Central memory CD4-positive, alpha-beta T cell (primary cell): ENCODE measurements at regions not wholly inside any gene's neighbourhood (a gene's known extent, or its start where the extent isn't known, plus 50 kb on each side); places are given as distances from the start of the nearest gene placed in this dataset.

Source experiments
- DNase-seq: peaks from one replicate; pipeline ENCODE4 v3.0.0; 2022

DNA sequence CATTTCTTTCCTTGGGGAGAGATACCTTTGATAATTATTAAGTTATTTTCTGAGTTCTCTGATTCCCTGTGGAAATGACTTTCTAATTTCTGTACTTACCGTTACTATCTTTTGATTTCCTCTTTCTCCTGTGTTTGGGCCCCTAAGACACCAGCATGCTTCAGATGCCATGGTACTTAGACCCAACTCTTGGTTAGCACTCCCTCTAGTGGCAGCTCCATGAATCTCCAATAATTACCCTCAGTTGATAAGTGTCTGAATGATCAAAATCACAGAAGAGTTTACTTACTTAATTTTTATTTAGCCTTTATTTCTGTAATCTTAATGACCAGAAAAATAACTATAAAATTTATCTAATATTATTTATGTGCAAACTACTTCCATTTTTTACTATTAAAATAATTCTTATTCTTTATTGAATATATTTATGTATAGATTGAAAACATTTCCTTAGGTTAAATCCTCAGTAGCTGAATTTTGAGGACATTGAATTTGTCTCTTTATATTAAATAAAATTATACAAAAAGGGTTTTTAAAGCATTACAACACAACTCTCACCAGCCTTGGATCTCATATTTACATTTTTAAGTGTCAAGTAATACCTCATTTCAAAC lies 300.4 kb downstream of the KCNS3 start:
- DNase-seq = peak; percentile 3

GRCh38 chr2:18176679-18177215 lies 298.3 kb downstream of the KCNS3 start:
- DNase-seq = no peak

GRCh38 chr2:18172607-18173006 lies 294.1 kb downstream of the KCNS3 start:
- DNase-seq = no peak

- DNase-seq = no peak
Measured at GRCh38 chr2:18171191-18172139, 293.0 kb downstream of the KCNS3 start.

DNA sequence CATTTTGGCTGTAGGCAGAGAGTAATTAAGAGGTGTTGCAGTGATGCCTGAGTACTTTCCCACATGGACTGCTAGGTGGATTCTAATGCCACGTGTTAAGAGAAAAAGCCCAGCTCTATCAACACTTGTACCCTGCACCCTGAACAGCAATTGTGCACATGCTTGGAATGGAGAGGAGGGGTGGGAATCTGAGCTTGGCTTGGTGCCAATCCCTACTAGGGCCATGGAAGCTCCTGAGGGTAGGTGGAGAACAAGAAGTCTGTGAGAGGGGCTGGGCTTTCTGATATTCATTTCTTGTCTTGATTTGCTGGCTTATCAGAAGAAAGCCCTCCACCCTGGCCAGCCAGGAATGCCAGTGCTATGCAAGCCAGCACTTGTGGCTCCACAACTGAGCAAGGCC lies 292.2 kb downstream of the KCNS3 start:
- DNase-seq = no peak

- no peak for DNase-seq
Measured at GRCh38 chr2:18169893-18170175, 291.4 kb downstream of the KCNS3 start.

GRCh38 chr2:18169121-18169892 lies 290.8 kb downstream of the KCNS3 start:
- no peak for DNase-seq

DNA sequence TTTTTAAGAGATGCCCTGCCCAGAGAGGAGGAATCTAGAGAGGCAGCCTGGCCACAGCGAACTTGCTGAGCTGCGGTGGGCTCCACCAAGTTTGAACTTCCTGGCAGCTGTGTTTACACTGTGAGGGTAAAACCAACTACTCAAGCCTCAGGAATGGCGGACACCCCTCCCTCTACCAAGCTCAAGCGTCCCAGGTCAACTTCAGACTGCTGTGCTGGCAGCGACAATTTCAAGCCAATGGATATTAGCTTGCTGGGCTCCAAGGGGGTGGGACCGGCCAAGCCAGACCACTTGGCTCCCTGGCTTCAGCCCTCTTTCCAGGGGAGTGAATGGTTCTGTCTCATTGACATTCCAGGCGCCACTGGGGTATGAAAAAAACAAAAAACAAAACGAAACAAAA lies 289.4 kb downstream of the KCNS3 start:
- DNase-seq = no peak

GRCh38 chr2:18161681-18162080 lies 283.2 kb downstream of the KCNS3 start:
- no peak for DNase-seq

DNA sequence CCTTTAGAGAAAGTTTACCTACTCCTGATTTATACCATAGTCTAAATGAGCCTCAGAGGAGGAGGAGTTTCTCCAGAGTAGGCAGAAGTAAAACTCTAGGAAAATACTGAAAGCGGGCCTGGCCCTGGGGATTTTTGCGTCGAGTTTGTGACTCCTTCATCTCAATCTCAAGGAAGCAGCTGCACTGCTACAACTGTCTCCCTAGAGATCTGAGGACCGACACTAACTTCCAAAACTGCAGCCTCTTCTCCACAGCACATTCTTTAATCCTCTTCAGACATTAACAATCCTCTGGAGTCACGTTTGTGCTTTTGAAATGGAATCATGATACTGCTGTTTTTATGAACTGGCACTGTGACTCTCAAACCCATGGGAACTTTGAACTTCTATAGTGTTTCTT lies 281.4 kb downstream of the KCNS3 start:
- no peak for DNase-seq

- DNase-seq = no peak
Measured at GRCh38 chr2:18156421-18156820, 278.0 kb downstream of the KCNS3 start.

DNA sequence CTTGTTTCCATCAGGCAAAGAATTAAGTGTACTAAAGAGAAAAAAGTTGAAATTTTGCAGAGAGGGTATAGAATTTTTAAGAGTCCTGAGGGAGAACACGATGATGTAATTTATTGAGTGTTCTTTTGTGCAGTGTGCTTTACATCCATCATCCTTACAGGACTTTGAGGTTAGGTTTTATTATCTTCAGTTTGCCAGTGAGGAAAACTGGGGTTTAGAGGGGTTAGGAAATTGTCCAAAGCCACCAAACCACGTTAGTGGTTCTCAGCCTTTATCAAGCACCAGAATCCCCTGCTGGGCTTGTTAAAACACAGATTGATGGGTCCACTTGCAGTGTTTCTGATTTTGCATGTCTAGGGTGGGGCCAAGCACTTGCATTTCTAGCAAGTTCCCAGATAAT lies 277.5 kb downstream of the KCNS3 start:
- no peak for DNase-seq

GRCh38 chr2:18154812-18155211 lies 276.3 kb downstream of the KCNS3 start:
- no peak for DNase-seq

DNA sequence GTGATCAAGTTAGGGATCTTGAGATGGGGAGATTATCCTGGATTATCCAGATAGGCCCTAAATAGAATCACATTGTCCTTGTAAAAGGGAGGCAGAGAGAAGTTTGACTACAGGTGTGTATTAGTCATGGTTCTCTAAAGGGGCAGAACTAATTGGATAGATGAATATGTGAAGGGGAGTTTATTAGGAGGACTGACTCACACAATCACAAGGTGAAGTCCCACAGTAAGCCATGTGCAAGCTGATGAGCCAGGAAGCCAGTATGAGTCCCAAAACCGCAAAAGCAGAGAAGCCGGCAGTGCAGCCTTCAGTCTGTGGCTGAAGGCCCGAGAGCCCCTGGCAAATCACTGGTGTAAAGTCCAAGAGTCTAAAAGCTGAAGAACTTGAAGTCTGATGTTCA lies 275.8 kb downstream of the KCNS3 start:
- no peak for DNase-seq

GRCh38 chr2:18153741-18154140 lies 275.3 kb downstream of the KCNS3 start:
- DNase-seq = no peak

DNA sequence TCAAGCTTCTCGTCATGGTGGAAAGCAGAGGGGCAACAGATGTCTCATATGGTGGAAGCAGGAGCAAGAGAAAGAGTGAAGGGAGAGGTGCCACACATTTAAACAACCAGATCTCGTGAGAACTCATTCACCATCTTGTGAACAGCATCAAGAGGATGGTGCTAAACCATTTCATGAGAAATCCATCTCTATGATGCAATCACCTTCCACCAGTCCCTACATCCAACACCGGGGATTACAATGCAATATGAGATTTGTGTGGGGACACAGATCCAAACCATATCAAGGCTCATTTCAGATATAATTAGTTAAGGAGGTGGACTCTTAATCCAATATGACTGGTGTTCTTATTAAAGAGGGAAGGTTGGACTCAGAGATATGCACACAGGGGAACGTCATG lies 272.8 kb downstream of the KCNS3 start:
- no peak for DNase-seq

DNA sequence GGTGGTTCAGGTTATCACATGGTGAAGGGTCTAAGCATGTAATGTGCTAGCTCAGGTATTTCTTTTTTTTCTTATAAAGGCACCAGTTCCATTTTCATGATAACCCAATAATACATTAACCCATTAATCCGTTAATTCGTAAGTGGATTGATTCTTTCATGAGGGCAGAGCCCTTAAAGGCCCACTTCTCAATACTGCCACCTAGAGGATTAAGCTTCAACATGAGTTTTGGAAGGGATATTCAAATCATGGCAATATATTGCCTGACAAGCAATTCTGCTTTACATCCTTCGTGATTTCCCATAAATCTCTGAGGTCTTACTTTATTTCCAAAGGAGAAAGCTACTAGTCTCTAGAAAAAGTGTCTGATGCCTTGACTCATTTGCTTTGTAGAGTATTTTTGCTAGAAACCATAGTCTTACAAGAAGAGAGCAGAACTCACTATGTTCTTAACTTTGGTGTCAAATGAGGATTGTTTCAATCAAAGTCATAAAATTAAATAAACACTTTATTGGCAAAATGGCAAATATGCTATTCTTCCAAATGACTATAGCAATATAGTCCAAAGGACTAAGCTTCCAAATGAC lies 271.3 kb downstream of the KCNS3 start:
- DNase-seq = no peak

DNA sequence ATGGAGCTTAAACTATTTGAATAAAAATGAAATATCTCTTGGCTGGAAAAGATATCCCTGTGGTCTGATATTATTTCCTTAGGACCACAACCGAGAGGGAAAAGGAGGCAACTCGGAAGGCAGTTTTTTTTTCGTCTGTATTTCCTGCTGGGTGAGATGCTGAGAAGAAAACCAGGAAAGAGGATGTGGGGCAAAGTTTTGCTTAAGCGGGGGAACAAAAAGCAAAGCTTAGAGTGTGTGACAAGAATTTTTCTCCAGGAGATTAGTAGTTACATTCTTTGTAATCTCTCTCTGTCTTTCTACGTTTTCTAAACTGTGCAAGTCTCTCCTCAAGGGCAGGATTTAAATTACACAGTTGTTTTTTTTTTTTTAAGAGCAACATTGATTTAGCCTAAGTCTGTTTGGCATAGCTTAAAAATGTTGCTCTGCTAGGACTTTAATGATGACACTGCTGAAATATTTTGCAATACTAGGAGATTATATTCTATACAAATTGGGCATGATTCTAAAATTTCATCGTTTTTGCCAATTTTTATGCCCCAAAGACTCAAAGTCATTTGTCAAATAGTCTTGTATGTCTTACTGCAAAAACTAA lies 258.5 kb downstream of the KCNS3 start:
- DNase-seq = no peak

DNA sequence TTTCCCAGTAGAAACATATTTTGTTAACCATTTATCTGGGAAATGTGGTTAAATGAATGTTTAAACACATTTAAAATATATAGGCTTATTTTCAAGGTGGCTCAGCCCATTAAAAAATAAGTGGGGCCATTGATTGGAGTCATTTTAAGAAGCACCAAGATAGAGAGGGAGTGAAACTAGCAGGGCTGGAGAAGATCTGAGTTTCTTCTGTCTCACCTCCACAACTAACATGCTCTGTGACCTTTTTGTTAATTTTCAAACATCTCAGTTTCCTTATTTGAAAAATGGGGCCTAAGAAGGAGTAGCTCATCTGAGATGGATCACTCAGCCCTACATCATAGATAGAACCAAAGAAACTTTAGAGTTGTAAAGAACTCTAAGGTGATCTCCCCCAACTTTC lies 254.8 kb downstream of the KCNS3 start:
- DNase-seq = no peak

- no peak for DNase-seq
Measured at GRCh38 chr2:18132697-18133096, 254.2 kb downstream of the KCNS3 start.

- DNase-seq = no peak
Measured at GRCh38 chr2:18131761-18132160, 253.3 kb downstream of the KCNS3 start.

GRCh38 chr2:18129348-18129747 lies 250.9 kb downstream of the KCNS3 start:
- DNase-seq = no peak

- no peak for DNase-seq
Measured at GRCh38 chr2:18125303-18125702, 246.8 kb downstream of the KCNS3 start.
